H1 (cell line): ENCODE measurements at regions not wholly inside any gene's neighbourhood (a gene's known extent, or its start where the extent isn't known, plus 50 kb on each side); places are given as distances from the start of the nearest gene placed in this dataset.

ENCODE experiments used
- CTCF ChIA-PET: fragments of 300-600 bp; sonication (Branson Sonifier 250); formaldehyde crosslinking; loops from one replicate; lab custom pipeline; 2021; ENCODE audit not compliant: partially characterized antibody; lab: Charles Lee
- POLR2A ChIA-PET: fragments of 300-600 bp; sonication (Branson Sonifier 250); formaldehyde crosslinking; loops from one replicate; lab custom pipeline; 2021; ENCODE audit warnings: inconsistent platforms; ENCODE audit not compliant: partially characterized antibody; lab: Charles Lee
- DNase-seq, 2 experiments: peaks; one replicate each; pipeline versions ENCODE4 v3.0.0 to v3.0.0-alpha.2; 2010 to 2022; ENCODE audit warnings: low spot score in 2 of 2, low read depth in 1 of 2, mixed read lengths in 1 of 2
- FAIRE-seq: peaks from 2 replicates; lab custom pipeline; 2011; peaks lifted over from hg19 to GRCh38; lab: Jason Lieb, UNC
- H2AFZ ChIP-seq: 2 replicates; pipeline ENCODE4 v1.8.1; 2012; ENCODE audit warnings: low read length, inconsistent platforms
- H2AK5ac ChIP-seq: 2 replicates; pipeline ENCODE4 v1.6.1; 2013; ENCODE audit warnings: low read depth, low read length
- H2BK120ac ChIP-seq: replicated peaks from 2 replicates; pipeline ENCODE3; 2013; ENCODE audit warnings: low read depth, low read length, inconsistent platforms
- H2BK12ac ChIP-seq: 2 replicates; pipeline ENCODE4 v1.6.1; 2013; ENCODE audit warnings: low read depth, low read length
- H2BK15ac ChIP-seq: 2 replicates; pipeline ENCODE4 v1.6.1; 2013; ENCODE audit warnings: low read length
- H2BK20ac ChIP-seq: 2 replicates; pipeline ENCODE4 v1.6.1; 2013; ENCODE audit warnings: low read length
- H2BK5ac ChIP-seq: 2 replicates; pipeline ENCODE4 v1.6.1; 2013; ENCODE audit warnings: low read depth, low read length
- H3K14ac ChIP-seq: 2 replicates; pipeline ENCODE4 v1.6.1; 2013; ENCODE audit warnings: inconsistent platforms; ENCODE audit not compliant: insufficient read length
- H3K18ac ChIP-seq: 2 replicates; pipeline ENCODE4 v1.6.1; 2013; ENCODE audit warnings: low read length; ENCODE audit errors: extremely low read depth
- H3K23ac ChIP-seq: 2 replicates; pipeline ENCODE4 v1.6.1; 2013; ENCODE audit warnings: inconsistent platforms; ENCODE audit not compliant: insufficient read length
- H3K23me2 ChIP-seq: 2 replicates; pipeline ENCODE4 v1.6.1; 2013; ENCODE audit warnings: low read depth, low read length
- H3K27ac ChIP-seq: 2 replicates; pipeline ENCODE4 v1.6.1; 2011; ENCODE audit warnings: low read depth, low read length, inconsistent platforms
- H3K27me3 ChIP-seq, 4 experiments: replicated peaks in 1 of 4; 1 replicate in 1 of 4; 2 replicates in 3 of 4; pipeline versions ENCODE4 v1.6.1 to v1.8.1; 2011 to 2013; ENCODE audit warnings: low read length in 3 of 4, mild to moderate bottlenecking in 3 of 4, inconsistent platforms in 2 of 4, mixed read lengths in 2 of 4, moderate library complexity in 1 of 4; ENCODE audit not compliant: control insufficient read depth in 3 of 4, insufficient read depth in 3 of 4; ENCODE audit errors: extremely low read depth in 1 of 4
- H3K36me3 ChIP-seq, 4 experiments: 2 replicates each; pipeline versions ENCODE4 v1.6.1 to v1.8.1; 2011 to 2013; ENCODE audit warnings: mild to moderate bottlenecking in 4 of 4, low read length in 3 of 4, moderate library complexity in 2 of 4, control low read depth in 1 of 4, inconsistent platforms in 1 of 4; ENCODE audit not compliant: insufficient read depth in 4 of 4, control insufficient read depth in 2 of 4
- H3K4ac ChIP-seq: replicated peaks from 2 replicates; pipeline ENCODE3; 2013; ENCODE audit warnings: low read length, low read depth, mixed read lengths, inconsistent platforms; ENCODE audit not compliant: insufficient read length
- H3K4me1 ChIP-seq, 4 experiments: replicated peaks in 1 of 4; 1 replicate in 1 of 4; 2 replicates in 3 of 4; pipeline versions ENCODE4 v1.6.1 to v1.8.1; 2011 to 2013; ENCODE audit warnings: low read length in 3 of 4, inconsistent platforms in 2 of 4, mixed read lengths in 1 of 4; ENCODE audit not compliant: insufficient read depth in 4 of 4, control insufficient read depth in 3 of 4
- H3K4me2 ChIP-seq, 2 experiments: 2 replicates each; pipeline versions ENCODE4 v1.6.1 to v1.8.1; 2011 to 2013; ENCODE audit warnings: low read depth in 2 of 2, low read length in 2 of 2, control low read depth in 1 of 2, inconsistent platforms in 1 of 2, mild to moderate bottlenecking in 1 of 2; ENCODE audit not compliant: insufficient read depth in 1 of 2
- H3K4me3 ChIP-seq, 4 experiments: fragments of 200-600, 300-600 bp in 1 of 4; sonication (generic), shearing (Covaris generic), sonication (Bioruptor Twin) in 1 of 4; 2 replicates each; pipeline versions ENCODE4 v1.5.1 to v1.8.1; 2011 to 2016; ENCODE audit warnings: low read length in 4 of 4, low read depth in 3 of 4, control low read depth in 2 of 4, inconsistent platforms in 2 of 4, mild to moderate bottlenecking in 2 of 4, mixed read lengths in 1 of 4, moderate library complexity in 1 of 4; ENCODE audit not compliant: insufficient read depth in 2 of 4; ENCODE audit errors: extremely low read depth in 1 of 4
- H3K56ac ChIP-seq: replicated peaks from 2 replicates; pipeline ENCODE3; 2013; ENCODE audit warnings: low read depth, mild to moderate bottlenecking, mixed read lengths, low read length, inconsistent platforms; ENCODE audit not compliant: insufficient read length
- H3K79me1 ChIP-seq: 2 replicates; pipeline ENCODE4 v1.6.1; 2013; ENCODE audit warnings: low read depth, low read length, control low read depth
- H3K79me2 ChIP-seq, 2 experiments: 2 replicates each; pipeline versions ENCODE4 v1.6.1 to v1.8.1; 2012 to 2013; ENCODE audit warnings: low read length in 2 of 2, mild to moderate bottlenecking in 2 of 2, inconsistent platforms in 1 of 2; ENCODE audit not compliant: insufficient read depth in 2 of 2, control insufficient read depth in 1 of 2
- H3K9ac ChIP-seq, 4 experiments: replicated peaks in 1 of 4; 1 replicate in 1 of 4; 2 replicates in 3 of 4; pipeline versions ENCODE4 v1.6.1 to v1.8.1; 2011 to 2013; ENCODE audit warnings: low read depth in 3 of 4, low read length in 3 of 4, control low read depth in 2 of 4, mild to moderate bottlenecking in 2 of 4, moderate library complexity in 2 of 4, inconsistent platforms in 1 of 4; ENCODE audit errors: extremely low read depth in 1 of 4
- H3K9me3 ChIP-seq, 2 experiments: 2 replicates each; pipeline versions ENCODE4 v1.6.1 to v1.8.1; 2012 to 2013; ENCODE audit warnings: mild to moderate bottlenecking in 2 of 2, moderate library complexity in 2 of 2, control low read depth in 1 of 2, inconsistent platforms in 1 of 2, low read depth in 1 of 2, low read length in 1 of 2, mixed read lengths in 1 of 2; ENCODE audit not compliant: insufficient read depth in 2 of 2
- H4K20me1 ChIP-seq, 2 experiments: replicated peaks in 1 of 2; 2 replicates each; pipeline versions ENCODE3 to v1.8.1; 2011 to 2013; ENCODE audit warnings: inconsistent platforms in 2 of 2, low read length in 2 of 2, mild to moderate bottlenecking in 1 of 2; ENCODE audit not compliant: insufficient read depth in 2 of 2, control insufficient read depth in 1 of 2
- H4K5ac ChIP-seq: 2 replicates; pipeline ENCODE4 v1.6.1; 2013; ENCODE audit warnings: low read length, low read depth, mixed read lengths, inconsistent platforms; ENCODE audit not compliant: insufficient read length
- H4K8ac ChIP-seq: 2 replicates; pipeline ENCODE4 v1.8.0; 2013; ENCODE audit warnings: mild to moderate bottlenecking, moderate library complexity, low read length, inconsistent platforms; ENCODE audit not compliant: insufficient read depth; ENCODE audit errors: extremely low read depth
- H4K91ac ChIP-seq: replicated peaks from 2 replicates; pipeline ENCODE3; 2013; ENCODE audit warnings: low read length, mixed read lengths, inconsistent platforms; ENCODE audit not compliant: insufficient read length
- EZH2 ChIP-seq: fragments of 200-600 bp; sonication (generic); IDR thresholded peaks from 2 replicates; pipeline ENCODE4 v1.7.1; 2012; ENCODE audit warnings: low read depth, mild to moderate bottlenecking, moderate library complexity, low read length, inconsistent platforms; ENCODE audit not compliant: severe bottlenecking
- MAX ChIP-seq: IDR thresholded peaks from 2 replicates; pipeline ENCODE4 v1.6.1; 2012; ENCODE audit warnings: inconsistent platforms
- POLR2A ChIP-seq, 2 experiments: IDR thresholded peaks; 1 replicate in 1 of 2; 2 replicates in 1 of 2; pipeline ENCODE4 v1.6.1; 2011; ENCODE audit warnings: low read depth in 2 of 2, low read length in 2 of 2, mild to moderate bottlenecking in 2 of 2; ENCODE audit errors: control extremely low read depth in 1 of 2
- RFX5 ChIP-seq: IDR thresholded peaks from 2 replicates; pipeline ENCODE4 v1.6.1; 2011; ENCODE audit warnings: low read depth, low read length, improper control_type of control experiment, borderline replicate concordance
- WGBS, 2 experiments: shearing (Covaris generic) in 1 of 2; methylation state at CpG; one replicate each; pipeline versions ENCODE4 v1.1.6 to v1.1.7; 2013 to 2015; ENCODE audit warnings: low lambda C conversion rate in 2 of 2, mixed read lengths in 2 of 2, inconsistent platforms in 1 of 2, low coverage in 1 of 2, missing lambda C conversion rate in 1 of 2; ENCODE audit not compliant: insufficient replicate concordance in 2 of 2, insufficient coverage in 1 of 2, insufficient read length in 1 of 2; ENCODE audit errors: extremely low coverage in 1 of 2, missing lambda C conversion rate in 1 of 2; 5-methylcytosine and 5-hydroxymethylcytosine counted together

GRCh38 chr18:22343613-22344012 lies 74.1 kb downstream of the CTAGE1 start:
- CTCF ChIA-PET: interaction anchor here (1.0 to 2.0 kb wide), 3 partner anchors 8 to 13 kb away, joined by 3 to 9 read pairs (median 4); no protein-coding TSS in a partner anchor
- no peak for FAIRE-seq
- 71% methylated on average over 5 of the region's 5 CpGs; no CpG with 5 or more reads in 1 of the 2 experiments for WGBS, 2 experiments

More at GRCh38 chr18:22343613-22344012, 74.1 kb downstream of the CTAGE1 start:
- Histone ChIP-seq H2BK12ac (no peak overlapping the region), H3K23ac (no peak overlapping the region), H2BK5ac (no peak overlapping the region), H3K4me3 (no peak overlapping the region), H3K4me2 (no peak overlapping the region), H3K4ac (no peak overlapping the region), H2BK15ac (no peak overlapping the region), H3K79me2 (no peaks in the 10 kb centered on the region), H3K14ac (no peak overlapping the region), H3K18ac (no peak overlapping the region), H2AK5ac (no peak overlapping the region), H3K9ac (no peak overlapping the region), H2BK120ac (no peak overlapping the region), H2AFZ (peak overlapping the region; percentile 15; the same call in 1 of the 2 replicates), H3K79me1 (no peaks in the 10 kb centered on the region), H4K8ac (no peak overlapping the region), H4K91ac (no peak overlapping the region), H3K27me3 (peaks cover 2 to 35% (median 28%) of the 10 kb centered on the region in 4 experiments), H3K4me1 (peaks cover 0 to 15% (median 5%) of the 10 kb centered on the region in 4 experiments; a peak in 4 of 7 replicates), H3K36me3 (no peaks in the 10 kb centered on the region), H2BK20ac (no peak overlapping the region), H3K27ac (no peak overlapping the region), H3K9me3 (no peaks in the 10 kb centered on the region), H3K23me2 (peaks cover 4% of the 10 kb centered on the region; the same call in 1 of the 2 replicates), H3K56ac (no peak overlapping the region), H4K5ac (no peak overlapping the region), H4K20me1 (peaks cover 0 to 1% of the 10 kb centered on the region in 2 experiments)
- POLR2A ChIA-PET: no interaction called here
- no peak for DNase-seq
- TF ChIP-seq RFX5: no peak
- TF ChIP-seq MAX: no peak
- no peak for TF ChIP-seq EZH2
- TF ChIP-seq POLR2A (IDR thresholded peaks at IDR 0.05; ENCODE audit: control extremely low read depth in 1 of 2, low read depth in 2 of 2, low read length in 2 of 2): no peak
